Mesenchymal stem cell (in vitro differentiated cells and primary cell): ENCODE measurements at regions not wholly inside any gene's neighbourhood (a gene's known extent, or its start where the extent isn't known, plus 50 kb on each side); places are given as distances from the start of the nearest gene placed in this dataset.
A peak's percentile ranks its signal among the peaks of the same experiment; 100 is the strongest.

ENCODE experiments used
- DNase-seq: peaks from one replicate; pipeline ENCODE4 v3.0.0-alpha.2; 2013
- H2AFZ ChIP-seq: one replicate; pipeline ENCODE4 v1.6.1; 2013; ENCODE audit warnings: low read depth, mild to moderate bottlenecking, control low read depth, inconsistent platforms, low read length, moderate library complexity
- H2AK5ac ChIP-seq: 2 replicates; pipeline ENCODE4 v1.6.1; 2013; ENCODE audit warnings: low read length, moderate library complexity, mild to moderate bottlenecking, inconsistent platforms; ENCODE audit not compliant: severe bottlenecking
- H2BK120ac ChIP-seq: one replicate; pipeline ENCODE4 v1.6.1; 2013; ENCODE audit warnings: low read depth, mild to moderate bottlenecking, inconsistent platforms, low read length, moderate library complexity
- H2BK12ac ChIP-seq, 2 experiments: one replicate each; pipeline ENCODE4 v1.6.1; 2013; ENCODE audit warnings: inconsistent platforms in 2 of 2, low read length in 2 of 2, mild to moderate bottlenecking in 2 of 2, moderate library complexity in 2 of 2, control low read depth in 1 of 2
- H2BK15ac ChIP-seq: one replicate; pipeline ENCODE4 v1.6.1; 2013; ENCODE audit warnings: mild to moderate bottlenecking, low read depth, inconsistent platforms; ENCODE audit not compliant: poor library complexity, severe bottlenecking
- H2BK5ac ChIP-seq: 2 replicates; pipeline ENCODE4 v1.6.1; 2013; ENCODE audit warnings: low read depth, mild to moderate bottlenecking, low read length, control low read depth, inconsistent platforms; ENCODE audit not compliant: poor library complexity, severe bottlenecking
- H3K14ac ChIP-seq, 2 experiments: one replicate each; pipeline ENCODE4 v1.6.1; 2013; ENCODE audit warnings: inconsistent platforms in 2 of 2, low read length in 2 of 2, control low read depth in 1 of 2, mild to moderate bottlenecking in 1 of 2, moderate library complexity in 1 of 2
- H3K18ac ChIP-seq, 2 experiments: one replicate each; pipeline ENCODE4 v1.6.1; 2013; ENCODE audit warnings: inconsistent platforms in 2 of 2, low read length in 2 of 2, control low read depth in 1 of 2, low read depth in 1 of 2, mild to moderate bottlenecking in 1 of 2
- H3K23ac ChIP-seq, 2 experiments: one replicate each; pipeline ENCODE4 v1.6.1; 2013; ENCODE audit warnings: inconsistent platforms in 2 of 2, low read length in 2 of 2, mild to moderate bottlenecking in 2 of 2, moderate library complexity in 2 of 2, control low read depth in 1 of 2
- H3K27ac ChIP-seq: 2 replicates; pipeline ENCODE4 v1.5.1; 2013; ENCODE audit warnings: mild to moderate bottlenecking, moderate library complexity, low read length, control low read depth, inconsistent platforms; ENCODE audit not compliant: poor library complexity, severe bottlenecking
- H3K27me3 ChIP-seq, 2 experiments: 2 replicates each; pipeline versions ENCODE4 v1.6.1 to v1.7.0; 2013; ENCODE audit warnings: low read length in 2 of 2, mild to moderate bottlenecking in 2 of 2, moderate library complexity in 2 of 2, control low read depth in 1 of 2, inconsistent platforms in 1 of 2; ENCODE audit not compliant: control insufficient read depth in 1 of 2, insufficient read depth in 1 of 2
- H3K36me3 ChIP-seq, 2 experiments: 2 replicates each; pipeline versions ENCODE4 v1.6.1 to v1.7.0; 2013; ENCODE audit warnings: low read length in 2 of 2, control low read depth in 1 of 2, inconsistent platforms in 1 of 2, low read depth in 1 of 2, mild to moderate bottlenecking in 1 of 2; ENCODE audit not compliant: insufficient read depth in 2 of 2, control insufficient read depth in 1 of 2
- H3K4ac ChIP-seq, 2 experiments: one replicate each; pipeline ENCODE4 v1.6.1; 2013; ENCODE audit warnings: inconsistent platforms in 2 of 2, low read length in 2 of 2, mild to moderate bottlenecking in 2 of 2, moderate library complexity in 2 of 2, control low read depth in 1 of 2, low read depth in 1 of 2
- H3K4me1 ChIP-seq: 2 replicates; pipeline ENCODE4 v1.6.1; 2013; ENCODE audit warnings: low read depth, low read length, control low read depth; ENCODE audit not compliant: control insufficient read depth, insufficient read depth
- H3K4me2 ChIP-seq: 2 replicates; pipeline ENCODE4 v1.6.1; 2013; ENCODE audit warnings: low read length, mild to moderate bottlenecking, inconsistent platforms; ENCODE audit not compliant: poor library complexity, severe bottlenecking
- H3K4me3 ChIP-seq, 2 experiments: 2 replicates each; pipeline versions ENCODE4 v1.5.1 to v1.7.0; 2013; ENCODE audit warnings: low read length in 2 of 2, mild to moderate bottlenecking in 2 of 2, control low read depth in 1 of 2, low read depth in 1 of 2; ENCODE audit not compliant: insufficient read depth in 1 of 2
- H3K79me1 ChIP-seq: replicated peaks from 2 replicates; pipeline ENCODE4 v1.6.1; 2013; ENCODE audit warnings: mild to moderate bottlenecking, control low read depth, low read length, inconsistent platforms; ENCODE audit not compliant: poor library complexity, severe bottlenecking
- H3K9ac ChIP-seq: 2 replicates; pipeline ENCODE4 v1.7.0; 2013; ENCODE audit warnings: mild to moderate bottlenecking, low read length, moderate library complexity
- H3K9me3 ChIP-seq: 2 replicates; pipeline ENCODE4 v1.7.0; 2013; ENCODE audit warnings: mild to moderate bottlenecking, low read length; ENCODE audit not compliant: control insufficient read depth
- H4K8ac ChIP-seq: one replicate; pipeline ENCODE4 v1.6.1; 2013; ENCODE audit warnings: inconsistent platforms, mild to moderate bottlenecking, low read length, moderate library complexity
- H4K91ac ChIP-seq: one replicate; pipeline ENCODE4 v1.6.1; 2013; ENCODE audit warnings: mild to moderate bottlenecking, low read length, inconsistent platforms
- WGBS: methylation state at CpG from one replicate; pipeline ENCODE4 v1.1.7; 2013; ENCODE audit warnings: mixed read lengths; 5-methylcytosine and 5-hydroxymethylcytosine counted together

GRCh38 chr10:80697926-80698325, 160.2 kb downstream of the SH2D4B start:
- Histone ChIP-seq H3K18ac (no peak overlapping the region), H3K23ac (no peak overlapping the region), H2AFZ (no peak overlapping the region), H3K14ac (no peak overlapping the region), H2BK12ac (no peak overlapping the region), H3K27me3 (peaks cover 14 to 30% of the 10 kb centered on the region in 2 experiments), H3K4me1 (peaks cover 2% of the 10 kb centered on the region), H2BK120ac (no peak overlapping the region), H3K4ac (no peak overlapping the region), H3K4me2 (no peak overlapping the region), H4K91ac (no peak overlapping the region), H2BK15ac (no peak overlapping the region), H3K36me3 (no peaks in the 10 kb centered on the region), H3K9ac (no peak overlapping the region), H4K8ac (no peak overlapping the region), H3K27ac (no peak overlapping the region), H2BK5ac (no peak overlapping the region), H3K4me3 (no peak overlapping the region), H3K9me3 (no peaks in the 10 kb centered on the region), H3K79me1 (no peaks in the 10 kb centered on the region), H2AK5ac (no peak overlapping the region)
- peak; percentile 37 for DNase-seq
- WGBS = 0% methylated on average over 2 of the region's 2 CpGs

- no peak overlapping the region for H3K4me3 ChIP-seq
- no peaks in the 10 kb centered on the region for H3K36me3 ChIP-seq
- H2AFZ ChIP-seq = no peak overlapping the region
- no peak overlapping the region for H2BK12ac ChIP-seq
- WGBS = 15% methylated on average over 14 of the region's 14 CpGs
- no peak overlapping the region for H3K4ac ChIP-seq
- H3K18ac ChIP-seq = no peak overlapping the region
- no peak overlapping the region for H2AK5ac ChIP-seq
- peaks cover 17 to 30% of the 10 kb centered on the region in 2 experiments for H3K27me3 ChIP-seq
- H3K27ac ChIP-seq = no peak overlapping the region
- no peaks in the 10 kb centered on the region for H3K79me1 ChIP-seq
- H3K9me3 ChIP-seq = no peaks in the 10 kb centered on the region
- H3K23ac ChIP-seq = no peak overlapping the region
- H3K14ac ChIP-seq = no peak overlapping the region
- no peak overlapping the region for H2BK5ac ChIP-seq
- H3K4me1 ChIP-seq = peaks cover 2% of the 10 kb centered on the region
- peak overlapping the region; percentile 46 for H4K8ac ChIP-seq
- no peak overlapping the region for H3K9ac ChIP-seq
- H2BK120ac ChIP-seq = no peak overlapping the region
- peak; percentile 67 for DNase-seq
- no peak overlapping the region for H2BK15ac ChIP-seq
- no peak overlapping the region for H4K91ac ChIP-seq
- H3K4me2 ChIP-seq = no peak overlapping the region
Observed at GRCh38 chr10:80699602-80700039, 161.9 kb downstream of the SH2D4B start.

- Histone ChIP-seq H3K23ac (no peak overlapping the region), H2AK5ac (no peak overlapping the region), H2BK12ac (no peak overlapping the region), H3K36me3 (no peaks in the 10 kb centered on the region), H3K9me3 (no peaks in the 10 kb centered on the region), H3K27me3 (peaks cover 17 to 30% of the 10 kb centered on the region in 2 experiments), H2BK15ac (no peak overlapping the region), H4K8ac (no peak overlapping the region), H3K4me1 (peaks cover 2% of the 10 kb centered on the region), H3K4me3 (no peak overlapping the region), H3K9ac (no peak overlapping the region), H3K27ac (no peak overlapping the region), H3K14ac (no peak overlapping the region), H3K4ac (no peak overlapping the region), H3K4me2 (no peak overlapping the region), H3K18ac (no peak overlapping the region), H4K91ac (no peak overlapping the region), H2BK5ac (no peak overlapping the region), H2AFZ (no peak overlapping the region), H3K79me1 (no peaks in the 10 kb centered on the region), H2BK120ac (no peak overlapping the region)
- WGBS = 77% methylated on average over 3 of the region's 3 CpGs
- no peak for DNase-seq
Observed at GRCh38 chr10:80700252-80700651, 162.6 kb downstream of the SH2D4B start.

- Histone ChIP-seq H3K27me3 (peaks cover 15 to 25% of the 10 kb centered on the region in 2 experiments), H3K9me3 (no peaks in the 10 kb centered on the region), H3K4me3 (no peak overlapping the region), H2BK120ac (no peak overlapping the region), H3K14ac (no peak overlapping the region), H3K4ac (no peak overlapping the region), H3K18ac (no peak overlapping the region), H4K8ac (no peak overlapping the region), H3K79me1 (no peaks in the 10 kb centered on the region), H3K9ac (no peak overlapping the region), H3K4me2 (no peak overlapping the region), H3K4me1 (peaks cover 2% of the 10 kb centered on the region), H3K23ac (peak overlapping the region in 1 of 2 experiments; percentile 18), H3K36me3 (no peaks in the 10 kb centered on the region), H2BK12ac (no peak overlapping the region), H3K27ac (no peak overlapping the region), H4K91ac (no peak overlapping the region), H2BK15ac (no peak overlapping the region), H2AK5ac (no peak overlapping the region), H2BK5ac (no peak overlapping the region), H2AFZ (no peak overlapping the region)
- DNase-seq = no peak
- 85% methylated on average over 8 of the region's 8 CpGs for WGBS
Observed at GRCh38 chr10:80700760-80701444, 163.2 kb downstream of the SH2D4B start.
